GM21390 (cell line): ENCODE measurements at regions not wholly inside any gene's neighbourhood (a gene's known extent, or its start where the extent isn't known, plus 50 kb on each side); places are given as distances from the start of the nearest gene placed in this dataset.

Source experiments
- ATAC-seq: cut with Tn5 transposase; IDR thresholded peaks from one replicate; pipeline ENCODE4 v1.9.1; 2021; ENCODE audit not compliant: unreplicated experiment

DNA sequence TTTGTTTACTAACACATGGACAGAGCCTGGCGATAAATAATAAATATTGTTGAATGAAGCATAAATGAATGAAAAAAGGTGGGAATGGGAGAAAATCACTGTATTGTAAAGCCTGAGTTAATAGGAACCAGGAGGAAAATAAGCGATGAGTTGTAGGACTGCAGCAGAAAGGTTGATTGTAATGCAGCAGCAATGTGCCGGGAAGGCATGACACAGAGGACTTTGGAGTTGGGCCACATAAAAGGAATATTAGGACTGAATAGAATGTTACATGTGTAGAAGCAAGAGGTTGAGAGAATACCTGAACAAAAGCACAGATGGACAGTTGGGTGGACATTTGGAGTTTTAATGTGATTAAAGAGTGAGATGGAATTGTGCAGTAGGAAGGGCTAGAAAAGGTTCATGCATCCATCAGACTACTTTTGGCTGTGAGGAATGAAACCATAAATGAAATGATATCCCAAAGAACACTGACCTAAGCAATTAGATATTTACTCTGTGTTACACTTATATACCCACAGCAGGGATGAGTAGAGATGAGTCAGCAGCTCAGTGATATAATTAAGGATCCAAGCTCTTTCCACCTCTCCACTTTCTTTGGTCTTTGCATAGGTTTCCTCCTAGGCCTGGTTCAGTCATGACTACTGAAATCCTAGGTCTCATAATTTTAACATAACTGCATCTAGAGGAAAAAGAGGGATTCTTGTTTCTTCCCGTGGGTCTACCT, 55.4 kb downstream of the CCER1 start:
- no peak for ATAC-seq

- no peak for ATAC-seq
Observed at GRCh38 chr12:90897986-90898385, 57.0 kb downstream of the CCER1 start.

GRCh38 chr12:90897316-90897715, 57.7 kb downstream of the CCER1 start:
- ATAC-seq = no peak

DNA sequence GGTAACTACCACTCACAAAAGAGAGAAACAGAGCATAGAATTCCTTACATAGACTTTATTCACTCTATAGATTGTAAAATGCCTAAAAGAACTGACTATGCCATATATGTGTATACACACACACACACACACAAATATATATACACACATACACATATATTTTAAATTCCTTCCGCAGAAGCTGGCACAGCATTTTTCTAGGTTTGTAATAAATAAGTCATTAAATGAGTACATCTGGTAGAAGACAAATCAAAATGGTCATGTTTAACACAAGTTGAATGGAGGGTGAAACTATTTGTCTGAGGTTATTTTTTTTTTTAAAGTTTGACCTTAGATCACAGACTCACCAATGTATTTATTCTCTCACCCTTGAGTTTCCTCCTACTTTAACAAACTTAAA, 58.2 kb downstream of the CCER1 start:
- no peak for ATAC-seq

- no peak for ATAC-seq
Observed at GRCh38 chr12:90896164-90896563, 58.8 kb downstream of the CCER1 start.

DNA sequence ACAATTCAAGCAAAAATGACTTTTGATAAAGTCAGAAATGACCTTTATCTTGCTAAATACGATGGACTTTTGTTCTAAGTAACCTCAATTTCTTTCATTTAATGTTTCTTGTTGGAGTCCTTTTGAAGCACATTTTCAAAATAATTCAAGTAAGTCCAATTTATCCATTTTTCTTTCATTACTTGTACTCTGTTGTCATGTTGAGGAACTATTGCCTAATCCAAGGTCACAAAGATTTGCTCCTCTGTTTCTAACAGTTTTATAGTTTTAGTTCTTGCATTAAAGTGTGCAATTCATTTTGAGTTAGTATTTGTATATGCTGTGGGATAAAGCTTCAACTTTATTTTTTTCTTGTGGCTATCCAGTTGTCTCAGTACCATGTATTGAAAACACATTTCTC, 66.7 kb downstream of the CCER1 start:
- no peak for ATAC-seq

GRCh38 chr12:90883456-90883855, 71.5 kb downstream of the CCER1 start:
- ATAC-seq = no peak

- no peak for ATAC-seq
Observed at GRCh38 chr12:90871726-90872096, 83.3 kb downstream of the CCER1 start.

- ATAC-seq = no peak
Observed at GRCh38 chr12:90870971-90871725, 83.8 kb downstream of the CCER1 start.

- no peak for ATAC-seq
Observed at GRCh38 chr12:90868626-90869025, 86.3 kb downstream of the CCER1 start.

GRCh38 chr12:90859591-90859990, 95.4 kb downstream of the CCER1 start:
- no peak for ATAC-seq

DNA sequence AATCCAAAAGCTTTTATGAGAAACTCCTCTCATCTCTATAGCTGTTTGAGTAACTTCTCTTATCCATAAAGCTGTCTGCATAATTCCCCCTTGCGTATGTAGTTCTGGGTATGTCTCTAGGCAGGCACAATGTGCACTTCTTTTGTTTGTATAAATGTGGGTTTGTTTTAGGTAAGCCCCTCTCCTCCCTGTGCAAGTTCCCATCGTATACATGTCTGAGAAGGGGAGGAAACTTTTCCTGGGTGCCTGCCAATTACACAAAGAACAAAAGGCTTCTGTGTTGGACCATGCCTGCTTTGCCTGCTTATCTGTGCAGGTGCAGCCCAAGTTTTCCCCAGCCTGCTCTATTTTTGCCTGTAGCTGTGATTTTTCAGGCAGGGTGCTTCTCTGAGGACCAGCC, 96.7 kb downstream of the CCER1 start:
- ATAC-seq = no peak

DNA sequence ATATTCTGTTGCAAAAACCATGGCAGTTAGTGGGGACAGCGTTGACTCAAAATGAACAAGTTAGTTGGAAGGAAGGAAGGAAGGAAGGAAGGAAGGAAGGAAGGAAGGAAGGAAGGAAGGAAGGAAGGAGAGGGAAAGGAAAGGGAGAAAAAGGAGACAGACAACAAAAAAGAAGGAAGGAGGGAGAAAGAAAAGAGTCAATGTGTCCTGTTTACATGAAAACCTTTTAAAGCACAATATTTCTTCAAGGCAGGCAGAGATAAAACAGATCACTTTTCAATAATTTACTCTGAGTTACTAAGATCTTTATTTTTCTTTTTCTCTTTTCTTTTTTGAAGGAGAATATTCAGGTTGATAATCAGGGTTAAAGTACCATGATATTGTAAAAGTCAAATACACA, 99.4 kb downstream of the CCER1 start:
- ATAC-seq = no peak

- peak; percentile 78 for ATAC-seq
Observed at GRCh38 chr12:90854136-90854689, 100.8 kb downstream of the CCER1 start.

DNA sequence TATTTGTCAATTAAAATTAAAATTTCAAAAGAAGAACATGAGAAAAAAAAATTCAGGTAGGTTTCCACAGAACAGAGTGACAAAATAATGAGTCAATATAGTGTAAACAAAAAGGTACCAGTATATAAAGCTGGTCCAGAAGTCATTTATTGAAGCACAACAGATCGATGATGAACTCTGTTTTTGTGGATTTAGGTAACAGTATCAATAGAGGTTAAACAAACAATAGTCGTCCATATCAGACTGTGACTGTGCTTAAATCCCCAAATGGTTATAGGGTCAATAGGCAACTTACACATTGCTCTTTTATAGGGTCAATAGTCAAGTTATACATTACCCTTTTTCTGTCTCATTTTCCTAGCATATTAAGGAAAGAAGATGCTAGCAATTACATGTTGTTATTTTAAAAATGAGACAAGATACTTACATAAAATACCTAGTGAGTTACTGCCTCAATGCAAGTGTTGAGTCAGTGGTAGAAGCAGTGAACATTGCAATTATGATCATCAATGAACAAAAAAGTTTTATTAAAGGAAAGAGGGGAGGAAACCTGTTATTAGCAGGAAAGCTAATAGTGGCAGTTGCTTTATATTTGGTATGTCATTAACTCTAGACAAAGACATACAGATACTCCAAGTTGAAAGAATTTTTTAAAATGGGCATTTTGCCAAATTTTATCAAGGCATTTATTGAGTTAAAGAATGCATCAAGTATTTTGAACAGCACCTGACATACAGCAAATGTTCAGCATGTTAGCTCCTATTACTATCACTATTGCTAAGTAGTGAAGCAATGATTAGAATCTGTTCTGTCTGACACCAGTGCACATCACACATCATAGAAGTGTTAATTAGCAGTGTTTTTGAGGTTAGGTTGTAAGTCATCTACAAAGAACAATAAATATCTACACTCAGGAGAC, 102.9 kb downstream of the CCER1 start:
- no peak for ATAC-seq

- no peak for ATAC-seq
Observed at GRCh38 chr12:90842477-90842876, 112.5 kb downstream of the CCER1 start.

GRCh38 chr12:90841336-90841735, 113.6 kb downstream of the CCER1 start:
- no peak for ATAC-seq

DNA sequence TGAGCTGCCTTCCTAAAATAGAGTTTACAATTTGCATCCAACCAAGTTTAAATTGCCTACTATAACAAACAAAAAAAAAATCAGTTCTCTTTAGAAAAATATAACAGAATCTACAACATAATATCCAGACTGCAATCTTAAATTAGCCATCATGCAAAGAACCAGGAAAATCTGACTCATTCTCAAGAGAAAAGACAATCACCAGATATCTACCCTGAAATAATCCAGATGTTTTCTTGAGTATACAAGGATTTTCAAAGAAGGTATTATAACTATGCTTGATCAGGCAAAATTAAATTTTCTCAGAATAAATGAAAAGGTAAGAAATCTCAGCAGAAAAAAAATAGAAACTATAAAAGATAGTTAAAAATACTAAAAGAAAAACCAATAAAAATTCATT, 115.6 kb downstream of the CCER1 start:
- no peak for ATAC-seq

DNA sequence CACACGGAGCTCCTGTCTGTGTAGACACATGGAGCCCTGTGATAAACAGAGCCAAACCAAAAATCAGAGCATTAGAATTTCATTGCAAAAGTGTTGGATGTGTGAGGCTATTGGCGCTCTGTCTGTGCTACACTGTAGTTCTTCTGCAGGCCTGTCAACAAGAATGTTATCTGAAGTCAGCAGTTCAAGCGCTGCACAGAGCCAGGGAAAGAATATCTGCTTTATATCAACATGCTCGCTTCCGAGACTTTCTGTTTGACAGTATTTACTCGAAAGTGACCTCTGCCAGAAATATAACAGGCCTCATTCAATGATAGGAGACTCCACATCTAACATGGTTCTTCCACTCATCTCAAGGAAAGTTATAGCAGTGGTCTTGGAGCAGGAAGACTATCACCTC, 118.3 kb downstream of the CCER1 start:
- ATAC-seq = no peak

DNA sequence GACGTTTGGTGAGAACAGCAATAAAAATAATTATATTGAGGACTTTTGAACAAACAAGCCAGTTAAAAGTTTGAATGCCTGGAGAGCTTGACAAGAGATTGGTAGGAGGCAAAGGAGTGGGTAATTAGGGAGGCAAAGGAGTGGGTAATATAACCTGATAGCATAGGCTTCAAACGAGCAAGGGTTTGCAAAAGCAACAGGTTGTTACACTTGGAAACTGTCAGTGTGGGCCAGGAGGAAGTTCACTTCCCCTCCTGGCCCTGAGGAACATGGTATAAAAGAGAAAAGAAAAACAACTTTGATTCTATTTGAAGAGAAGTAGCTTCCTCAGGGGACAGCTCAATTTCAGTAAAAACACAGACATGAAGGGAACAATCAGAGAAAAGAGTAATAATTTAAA, 121.7 kb downstream of the CCER1 start:
- no peak for ATAC-seq

- ATAC-seq = no peak
Observed at GRCh38 chr12:90832427-90832826, 122.5 kb downstream of the CCER1 start.
